H9 (cell line): ENCODE measurements at regions not wholly inside any gene's neighbourhood (a gene's known extent, or its start where the extent isn't known, plus 50 kb on each side); places are given as distances from the start of the nearest gene placed in this dataset.

Experiments used
- DNase-seq: peaks from one replicate; pipeline ENCODE4 v3.0.0-alpha.2; 2017
- H2AFZ ChIP-seq: one replicate; pipeline ENCODE4 v1.6.1; 2013; ENCODE audit warnings: mild to moderate bottlenecking, low read length, control low read depth, moderate library complexity
- H2AK5ac ChIP-seq: 2 replicates; pipeline ENCODE4 v1.6.1; 2013; ENCODE audit warnings: low read length, control low read depth, mixed read lengths; ENCODE audit not compliant: insufficient read length
- H2BK120ac ChIP-seq: one replicate; pipeline ENCODE4 v1.6.1; 2013; ENCODE audit warnings: low read depth, mild to moderate bottlenecking, low read length, control low read depth, inconsistent platforms; ENCODE audit not compliant: poor library complexity, severe bottlenecking
- H2BK12ac ChIP-seq: 2 replicates; pipeline ENCODE4 v1.6.1; 2013; ENCODE audit warnings: low read length, control low read depth, mixed read lengths, low read depth; ENCODE audit not compliant: insufficient read length
- H2BK15ac ChIP-seq: 2 replicates; pipeline ENCODE4 v1.6.1; 2013; ENCODE audit warnings: low read depth, low read length, control low read depth
- H2BK20ac ChIP-seq: one replicate; pipeline ENCODE4 v1.6.1; 2013; ENCODE audit warnings: low read depth, mild to moderate bottlenecking, low read length, control low read depth, inconsistent platforms; ENCODE audit not compliant: poor library complexity, severe bottlenecking
- H2BK5ac ChIP-seq: 2 replicates; pipeline ENCODE4 v1.6.1; 2013; ENCODE audit warnings: low read length, control low read depth, mixed read lengths; ENCODE audit not compliant: insufficient read length
- H3K14ac ChIP-seq: 2 replicates; pipeline ENCODE4 v1.6.1; 2013; ENCODE audit warnings: low read length, control low read depth; ENCODE audit not compliant: insufficient read depth
- H3K18ac ChIP-seq: 2 replicates; pipeline ENCODE4 v1.6.1; 2013; ENCODE audit warnings: low read depth, mild to moderate bottlenecking, mixed read lengths, low read length, control low read depth; ENCODE audit not compliant: insufficient read length
- H3K23ac ChIP-seq: 2 replicates; pipeline ENCODE4 v1.6.1; 2013; ENCODE audit warnings: low read length, control low read depth, mixed read lengths, low read depth; ENCODE audit not compliant: insufficient read length
- H3K23me2 ChIP-seq: 2 replicates; pipeline ENCODE4 v1.6.1; 2013; ENCODE audit warnings: low read depth, mild to moderate bottlenecking, mixed read lengths, low read length, control low read depth; ENCODE audit not compliant: insufficient read length, poor library complexity, severe bottlenecking
- H3K27ac ChIP-seq: 2 replicates; pipeline ENCODE4 v1.5.1; 2013; ENCODE audit warnings: low read length, control low read depth, mixed read lengths, low read depth; ENCODE audit not compliant: insufficient read length
- H3K27me3 ChIP-seq: 2 replicates; pipeline ENCODE4 v1.6.1; 2013; ENCODE audit warnings: low read length, control low read depth, inconsistent platforms; ENCODE audit not compliant: insufficient read depth
- H3K4ac ChIP-seq: 2 replicates; pipeline ENCODE4 v1.6.1; 2013; ENCODE audit warnings: low read depth, mild to moderate bottlenecking, control low read depth, inconsistent platforms, low read length, moderate library complexity
- H3K4me1 ChIP-seq: 2 replicates; pipeline ENCODE4 v1.6.1; 2013; ENCODE audit warnings: low read length, control low read depth, inconsistent platforms; ENCODE audit not compliant: insufficient read depth
- H3K4me2 ChIP-seq: 2 replicates; pipeline ENCODE4 v1.6.1; 2013; ENCODE audit warnings: low read length, control low read depth, mixed read lengths; ENCODE audit not compliant: insufficient read length, insufficient read depth
- H3K56ac ChIP-seq: 2 replicates; pipeline ENCODE4 v1.6.1; 2013; ENCODE audit warnings: low read depth, mild to moderate bottlenecking, mixed read lengths, low read length, control low read depth; ENCODE audit not compliant: insufficient read length
- H3K79me1 ChIP-seq: 2 replicates; pipeline ENCODE4 v1.6.1; 2013; ENCODE audit warnings: low read depth, mild to moderate bottlenecking, moderate library complexity, low read length, control low read depth, inconsistent platforms; ENCODE audit not compliant: insufficient read depth, poor library complexity, severe bottlenecking
- H3K79me2 ChIP-seq: 2 replicates; pipeline ENCODE4 v1.6.1; 2013; ENCODE audit warnings: low read length, control low read depth, inconsistent platforms; ENCODE audit not compliant: insufficient read depth
- H3K9ac ChIP-seq: 2 replicates; pipeline ENCODE4 v1.6.1; 2013; ENCODE audit warnings: low read length, control low read depth, mixed read lengths; ENCODE audit not compliant: insufficient read length; ENCODE audit errors: extremely low read depth
- H3K9me3 ChIP-seq: one replicate; pipeline ENCODE4 v1.6.1; 2013; ENCODE audit warnings: low read depth, low read length, inconsistent platforms; ENCODE audit not compliant: control insufficient read depth
- H3T11ph ChIP-seq: one replicate; pipeline ENCODE4 v1.6.1; 2013; ENCODE audit warnings: mild to moderate bottlenecking, low read length, control low read depth, inconsistent platforms
- H4K20me1 ChIP-seq: one replicate; pipeline ENCODE4 v1.6.1; 2013; ENCODE audit not compliant: control insufficient read depth, insufficient read length, insufficient read depth
- H4K5ac ChIP-seq: 2 replicates; pipeline ENCODE4 v1.6.1; 2013; ENCODE audit warnings: low read depth, mild to moderate bottlenecking, mixed read lengths, low read length, control low read depth; ENCODE audit not compliant: insufficient read length
- H4K8ac ChIP-seq: replicated peaks from 2 replicates; pipeline ENCODE4 v1.6.1; 2013; ENCODE audit warnings: low read length, control low read depth, mixed read lengths, low read depth; ENCODE audit not compliant: insufficient read length
- H4K91ac ChIP-seq: 2 replicates; pipeline ENCODE4 v1.6.1; 2013; ENCODE audit warnings: low read depth, mild to moderate bottlenecking, moderate library complexity, mixed read lengths, low read length, control low read depth; ENCODE audit not compliant: insufficient read length
- H3K27ac Mint-ChIP-seq, 3 experiments: 2 replicates in 2 of 3; 3 replicates in 1 of 3; pipeline ENCODE4 v1.8.0; 2020 to 2021; ENCODE audit warnings: mixed read lengths in 3 of 3, mild to moderate bottlenecking in 1 of 3, moderate library complexity in 1 of 3
- H3K27me3 Mint-ChIP-seq: 2 replicates; pipeline ENCODE4 v1.8.0; 2021; ENCODE audit warnings: low read depth, mild to moderate bottlenecking, moderate library complexity, mixed read lengths
- H3K36me3 Mint-ChIP-seq, 3 experiments: 2 replicates in 2 of 3; 3 replicates in 1 of 3; pipeline ENCODE4 v1.8.0; 2020 to 2021; ENCODE audit warnings: low read depth in 3 of 3, mixed read lengths in 3 of 3; ENCODE audit not compliant: insufficient read depth in 1 of 3
- H3K4me1 Mint-ChIP-seq, 2 experiments: 2 replicates each; pipeline ENCODE4 v1.8.0; 2020; ENCODE audit warnings: mixed read lengths in 2 of 2
- H3K4me3 Mint-ChIP-seq, 2 experiments: 2 replicates in 1 of 2; 3 replicates in 1 of 2; pipeline ENCODE4 v1.8.0; 2020 to 2021; ENCODE audit warnings: mild to moderate bottlenecking in 2 of 2, mixed read lengths in 2 of 2, moderate library complexity in 1 of 2
- H3K9me3 Mint-ChIP-seq, 2 experiments: 2 replicates in 1 of 2; 3 replicates in 1 of 2; pipeline ENCODE4 v1.8.0; 2020; ENCODE audit warnings: mild to moderate bottlenecking in 2 of 2, mixed read lengths in 2 of 2, moderate library complexity in 1 of 2
- CTCF ChIP-seq: fragments of 200-600 bp; sonication (generic); conservative IDR thresholded peaks from 3 replicates; pipeline ENCODE4 v1.8.0; 2021; ENCODE audit warnings: antibody characterized with exemption, mild to moderate bottlenecking
- WGBS: extraction: QIAGEN DNeasy Blood & Tissue Kit; methylation state at CpG from one replicate; pipeline ENCODE4 v1.1.7; 2013; ENCODE audit warnings: missing lambda C conversion rate, low lambda C conversion rate, mixed read lengths; ENCODE audit not compliant: insufficient read length; ENCODE audit errors: extremely low coverage; 5-methylcytosine and 5-hydroxymethylcytosine counted together

DNA sequence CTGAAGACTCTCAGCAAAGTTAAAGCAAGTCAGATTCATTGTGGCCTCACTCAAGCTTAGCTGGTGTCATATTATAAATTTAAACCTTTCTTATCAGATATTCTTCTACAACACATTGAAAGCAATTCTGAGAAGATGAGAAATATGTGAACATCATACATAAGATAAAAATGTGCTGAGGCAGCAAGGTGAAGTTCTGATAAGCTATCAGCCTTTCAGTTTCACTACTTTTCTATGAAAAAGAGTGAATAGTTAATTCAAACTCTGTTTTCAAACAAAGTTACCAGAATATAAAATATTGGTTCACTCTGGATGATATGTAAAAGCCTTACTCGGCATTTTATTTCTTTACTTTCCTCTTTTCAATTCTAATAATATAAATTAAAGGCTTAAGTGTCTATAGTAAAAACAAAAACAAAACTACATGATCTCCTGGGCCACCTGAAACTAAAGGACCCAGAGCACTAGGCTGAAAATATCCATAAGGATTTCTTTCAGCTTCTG is 824.4 kb downstream of the MTRR start:
- H4K20me1 ChIP-seq: no peaks in the 10 kb centered on the region
- H2BK15ac ChIP-seq: no peak overlapping the region
- no peak overlapping the region for H3K14ac ChIP-seq
- H2AK5ac ChIP-seq: no peak overlapping the region
- no peaks in the 10 kb centered on the region for H3K9me3 ChIP-seq
- H4K91ac ChIP-seq: no peak overlapping the region
- H3K79me2 ChIP-seq: no peaks in the 10 kb centered on the region
- H3K79me1 ChIP-seq: no peaks in the 10 kb centered on the region
- no peak overlapping the region for H2BK5ac ChIP-seq
- WGBS: no CpG with 5 or more reads among the region's 1 CpG
- no peaks in the 10 kb centered on the region for H3K23me2 ChIP-seq
- no peak overlapping the region for H2BK20ac ChIP-seq
- Mint-ChIP-seq H3K36me3 (peaks cover 0 to 3% (median 0%) of the 10 kb centered on the region in 3 experiments; a peak in 1 of 7 replicates), H3K9me3 (peaks cover 0 to 1% of the 10 kb centered on the region in 2 experiments; a peak in 1 of 5 replicates), H3K27me3 (no peaks in the 10 kb centered on the region), H3K27ac (no peak overlapping the region), H3K4me3 (no peak overlapping the region), H3K4me1 (peaks cover 8 to 14% of the 10 kb centered on the region in 2 experiments)
- H3K27ac ChIP-seq: no peak overlapping the region
- no peak overlapping the region for H2AFZ ChIP-seq
- H3T11ph ChIP-seq: no peak overlapping the region
- H3K4me2 ChIP-seq: no peak overlapping the region
- DNase-seq: no peak
- H3K56ac ChIP-seq: no peak overlapping the region
- H3K9ac ChIP-seq: no peak overlapping the region
- H3K18ac ChIP-seq: no peak overlapping the region
- no peak overlapping the region for H2BK120ac ChIP-seq
- no peaks in the 10 kb centered on the region for H3K27me3 ChIP-seq
- no peak overlapping the region for H3K4ac ChIP-seq
- no peak overlapping the region for H4K8ac ChIP-seq
- H3K4me1 ChIP-seq: no peaks in the 10 kb centered on the region; the same call in 1 of the 2 replicates
- no peak overlapping the region for H4K5ac ChIP-seq
- TF ChIP-seq CTCF: no peak
- H3K23ac ChIP-seq: no peak overlapping the region
- H2BK12ac ChIP-seq: no peak overlapping the region
